Right lobe of liver (tissue), 6 donors: ENCODE measurements at regions not wholly inside any gene's neighbourhood (a gene's known extent, or its start where the extent isn't known, plus 50 kb on each side); places are given as distances from the start of the nearest gene placed in this dataset.

Experiments
- ATAC-seq, 4 donors: fragments of 200-7000 bp; cut with Tn5 transposase; one replicate each; pipeline ENCODE4 v1.9.1; 2020; ENCODE audit warnings: mild to moderate bottlenecking in 4 of 4, moderate library complexity in 4 of 4
- DNase-seq, 3 donors: peaks; one replicate each; pipeline ENCODE4 v3.0.0-alpha.2; 2020
- H3K27ac ChIP-seq, 3 donors: fragments of 200-600 bp; one replicate each; pipeline ENCODE4 v1.8.0; 2022
- H3K27me3 ChIP-seq, 2 donors: fragments of 200-600 bp; one replicate each; pipeline ENCODE4 v1.8.0; 2022
- H3K36me3 ChIP-seq, 4 donors: fragments of 200-600 bp; sonication (generic) in 1 of 4; one replicate each; pipeline versions ENCODE4 v1.5.1 to v1.8.0; 2017 to 2022; ENCODE audit warnings: control low read depth in 1 of 4
- H3K4me1 ChIP-seq, 4 donors: fragments of 200-600 bp; sonication (generic) in 1 of 4; one replicate each; pipeline versions ENCODE4 v1.5.1 to v1.8.0; 2017 to 2022; ENCODE audit warnings: control low read depth in 1 of 4
- H3K4me3 ChIP-seq, 3 donors: fragments of 200-600 bp; one replicate each; pipeline ENCODE4 v1.8.0; 2022
- H3K9me3 ChIP-seq, 4 donors: fragments of 200-600 bp; sonication (generic) in 1 of 4; one replicate each; pipeline versions ENCODE4 v1.5.1 to v1.8.0; 2017 to 2022; ENCODE audit warnings: control low read depth in 1 of 4
- CTCF ChIP-seq, 4 donors: fragments of 200-600 bp in 3 of 4; fragments of 450-650 bp in 1 of 4; IDR thresholded peaks; one replicate each; pipeline versions ENCODE4 v1.5.1 to v1.8.0; 2016 to 2022; ENCODE audit warnings: antibody characterized with exemption in 4 of 4, mild to moderate bottlenecking in 2 of 4
- POLR2A ChIP-seq: fragments of 450-650 bp; IDR thresholded peaks from one replicate; pipeline ENCODE4 v1.6.1; 2017; ENCODE audit warnings: antibody characterized with exemption, mild to moderate bottlenecking
- WGBS: methylation state at CpG from one replicate; pipeline ENCODE4 v1.1.6; 2018; ENCODE audit warnings: low coverage, low lambda C conversion rate; ENCODE audit not compliant: insufficient coverage; ENCODE audit errors: missing lambda C conversion rate; 5-methylcytosine and 5-hydroxymethylcytosine counted together
- intact Hi-C, 2 donors: fragments of 100-400 bp; cut with DNase I; formaldehyde crosslinking; loops; one replicate each; pipeline versions ENCODE4 v1.11.2 to v1.14.1; 2022
- donor health status: DM: no; HTN: yes; CAD: no.
- donor health status: DM: no; HTN: no; CAD: no.
- donor health status: DM: no; HTN: no; CAD: no.
- donor health status: DM: no; HTN: yes; CAD: no.
- donor health status: DM: no; HTN: yes; CAD: no.

GRCh38 chr16:26688105-26688504 is 378.6 kb upstream of the C16orf82 start:
- TF ChIP-seq CTCF (IDR thresholded peaks at IDR 0.05) (no peak), POLR2A (no peak)

GRCh38 chr16:26688699-26689098 is 378.0 kb upstream of the C16orf82 start:
- Histone ChIP-seq H3K27me3 (no peaks in the 10 kb centered on the region), H3K36me3 (no peaks in the 10 kb centered on the region), H3K4me1 (no peaks in the 10 kb centered on the region), H3K4me3 (no peak overlapping the region), H3K9me3 (no peaks in the 10 kb centered on the region), H3K27ac (no peak overlapping the region)
- TF ChIP-seq POLR2A (no peak), CTCF (IDR thresholded peaks at IDR 0.05) (no peak)
- no peak for ATAC-seq
- no peak for DNase-seq
- intact Hi-C loops, result no loop called here
- WGBS, result 42% methylated on average over 7 of the region's 7 CpGs

More at GRCh38 chr16:26688105-26688504, 378.6 kb upstream of the C16orf82 start:
- no peaks in the 10 kb centered on the region for H3K27me3 ChIP-seq
- intact Hi-C loops, result no loop called here
- no peaks in the 10 kb centered on the region for H3K36me3 ChIP-seq
- ATAC-seq (no peak), DNase-seq (no peak)
- WGBS, result 50% methylated on average over 2 of the region's 2 CpGs
- H3K9me3 ChIP-seq, result no peaks in the 10 kb centered on the region
- no peaks in the 10 kb centered on the region for H3K4me1 ChIP-seq
- no peak overlapping the region for H3K27ac ChIP-seq
- H3K4me3 ChIP-seq, result no peak overlapping the region

GRCh38 chr16:26692658-26693057 is 374.1 kb upstream of the C16orf82 start:
- TF ChIP-seq CTCF (IDR thresholded peaks at IDR 0.05) (no peak), POLR2A (no peak)
- ATAC-seq, result no peak
- WGBS, result 43% methylated on average over 1 of the region's 1 CpG

GRCh38 chr16:26697807-26698206 is 368.9 kb upstream of the C16orf82 start:
- ATAC-seq, result no peak
- no peaks in the 10 kb centered on the region for H3K27me3 ChIP-seq
- H3K9me3 ChIP-seq, result no peaks in the 10 kb centered on the region
- no peak for DNase-seq
- 31% methylated on average over 2 of the region's 2 CpGs for WGBS
- H3K4me1 ChIP-seq, result no peaks in the 10 kb centered on the region
- H3K27ac ChIP-seq, result no peak overlapping the region
- intact Hi-C loops, result no loop called here
- TF ChIP-seq POLR2A, result no peak
- TF ChIP-seq CTCF (IDR thresholded peaks at IDR 0.05), result no peak
- no peak overlapping the region for H3K4me3 ChIP-seq
- H3K36me3 ChIP-seq, result no peaks in the 10 kb centered on the region

More at GRCh38 chr16:26692658-26693057, 374.1 kb upstream of the C16orf82 start:
- H3K27me3 ChIP-seq, result no peaks in the 10 kb centered on the region
- no peak overlapping the region for H3K4me3 ChIP-seq
- no peak overlapping the region for H3K27ac ChIP-seq
- no peak for DNase-seq
- H3K36me3 ChIP-seq, result no peaks in the 10 kb centered on the region
- intact Hi-C loops, result no loop called here
- no peaks in the 10 kb centered on the region for H3K9me3 ChIP-seq
- no peaks in the 10 kb centered on the region for H3K4me1 ChIP-seq

- Histone ChIP-seq H3K9me3 (no peaks in the 10 kb centered on the region), H3K4me1 (no peaks in the 10 kb centered on the region), H3K4me3 (no peak overlapping the region), H3K36me3 (no peaks in the 10 kb centered on the region), H3K27ac (no peak overlapping the region), H3K27me3 (no peaks in the 10 kb centered on the region)
- TF ChIP-seq CTCF (IDR thresholded peaks at IDR 0.05) (no peak), POLR2A (no peak)
- no peak for ATAC-seq
- no peak for DNase-seq
- WGBS, result 43% methylated on average over 1 of the region's 1 CpG
- intact Hi-C loops, result no loop called here
Measured at GRCh38 chr16:26700250-26700649, 366.5 kb upstream of the C16orf82 start.
